SK-N-SH (cell line): ENCODE measurements at regions not wholly inside any gene's neighbourhood (a gene's known extent, or its start where the extent isn't known, plus 50 kb on each side); places are given as distances from the start of the nearest gene placed in this dataset.

Experiments used
- CTCF ChIP-seq: fragments of 200-600 bp; sonication (generic); IDR thresholded peaks from 2 replicates; pipeline ENCODE4 v1.6.1; 2017; ENCODE audit warnings: antibody characterized with exemption, mild to moderate bottlenecking, moderate library complexity
- FOXJ3 ChIP-seq: sonication (generic); formaldehyde crosslinking; IDR thresholded peaks from 2 replicates; pipeline ENCODE4 v1.5.1; 2020; ENCODE audit warnings: mild to moderate bottlenecking, missing genetic modification reagents
- JUND ChIP-seq: IDR thresholded peaks from 2 replicates; pipeline ENCODE4 v1.4.0; 2012
- MXI1 ChIP-seq: IDR thresholded peaks from 2 replicates; pipeline ENCODE4 v1.6.1; 2012; ENCODE audit warnings: mild to moderate bottlenecking, low read depth, low read length, improper control_type of control experiment
- POLR2AphosphoS5 ChIP-seq: IDR thresholded peaks from 2 replicates; pipeline ENCODE4 v1.6.1; 2012; ENCODE audit warnings: low read depth, low read length
- TCF12 ChIP-seq: IDR thresholded peaks from 2 replicates; pipeline ENCODE4 v1.4.0; 2012
- YY1 ChIP-seq: IDR thresholded peaks from 2 replicates; pipeline ENCODE4 v1.4.0; 2012; ENCODE audit warnings: low read depth, mild to moderate bottlenecking
- TF ChIP-seq, protein P1 (sequence below): fragments of 150-350 bp; IDR thresholded peaks from 2 replicates; pipeline ENCODE4 v1.6.1; 2017; ENCODE audit warnings: antibody characterized with exemption, low read length, low read depth, borderline replicate concordance

GRCh38 chr7:17097668-17098297 is 200.7 kb upstream of the AHR start:
- TF ChIP-seq JUND, result no peak
- no peak for TF ChIP-seq CTCF
- TF ChIP-seq FOXJ3 (CRISPR knock-in tag), result no peak
- TF ChIP-seq, protein P1, sequence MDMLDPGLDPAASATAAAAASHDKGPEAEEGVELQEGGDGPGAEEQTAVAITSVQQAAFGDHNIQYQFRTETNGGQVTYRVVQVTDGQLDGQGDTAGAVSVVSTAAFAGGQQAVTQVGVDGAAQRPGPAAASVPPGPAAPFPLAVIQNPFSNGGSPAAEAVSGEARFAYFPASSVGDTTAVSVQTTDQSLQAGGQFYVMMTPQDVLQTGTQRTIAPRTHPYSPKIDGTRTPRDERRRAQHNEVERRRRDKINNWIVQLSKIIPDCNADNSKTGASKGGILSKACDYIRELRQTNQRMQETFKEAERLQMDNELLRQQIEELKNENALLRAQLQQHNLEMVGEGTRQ, result no peak
- TF ChIP-seq POLR2AphosphoS5, result no peak
- no peak for TF ChIP-seq YY1
- no peak for TF ChIP-seq MXI1
- TF ChIP-seq TCF12, result no peak
